Common myeloid progenitor, CD34-positive (primary cell): ENCODE measurements at regions not wholly inside any gene's neighbourhood (a gene's known extent, or its start where the extent isn't known, plus 50 kb on each side); places are given as distances from the start of the nearest gene placed in this dataset.

Experiments
- CTCF ChIA-PET: fragments of 350-600 bp; sonication (Branson Sonifier 250); formaldehyde crosslinking; loops from one replicate; lab custom pipeline; 2021; ENCODE audit warnings: antibody characterized with exemption; lab: Charles Lee
- POLR2A ChIA-PET: fragments of 350-600 bp; sonication (Branson Sonifier 250); formaldehyde crosslinking; loops from one replicate; lab custom pipeline; 2021; ENCODE audit warnings: antibody characterized with exemption; lab: Charles Lee
- DNase-seq, 3 donors: peaks; one replicate each; pipeline versions ENCODE4 v3.0.0 to v3.0.0-alpha.2; 2013
- H3K27ac ChIP-seq, 2 experiments: 1 replicate in 1 of 2; 2 replicates in 1 of 2; pipeline ENCODE4 v1.7.0; 2013; ENCODE audit warnings: inconsistent platforms in 2 of 2, low read length in 2 of 2, mild to moderate bottlenecking in 2 of 2, low read depth in 1 of 2, moderate library complexity in 1 of 2; ENCODE audit not compliant: severe bottlenecking in 2 of 2, insufficient read depth in 1 of 2, poor library complexity in 1 of 2
- H3K27me3 ChIP-seq, 5 experiments: replicated peaks in 2 of 5; 1 replicate in 3 of 5; 2 replicates in 2 of 5; pipeline versions ENCODE4 v1.6.1 to v1.7.0; 2013; ENCODE audit warnings: low read length in 4 of 5, mild to moderate bottlenecking in 2 of 5, moderate library complexity in 2 of 5, inconsistent platforms in 1 of 5; ENCODE audit not compliant: insufficient read depth in 5 of 5, control insufficient read depth in 4 of 5
- H3K36me3 ChIP-seq, 4 experiments: 1 replicate in 2 of 4; 2 replicates in 2 of 4; pipeline versions ENCODE4 v1.6.1 to v1.7.0; 2013; ENCODE audit warnings: low read length in 3 of 4, control low read depth in 1 of 4, mild to moderate bottlenecking in 1 of 4; ENCODE audit not compliant: control insufficient read depth in 4 of 4, insufficient read depth in 4 of 4
- H3K4me1 ChIP-seq, 4 experiments: 1 replicate in 3 of 4; 2 replicates in 1 of 4; pipeline versions ENCODE4 v1.6.1 to v1.7.1; 2013; ENCODE audit warnings: low read length in 3 of 4, mild to moderate bottlenecking in 3 of 4, control low read depth in 1 of 4, inconsistent platforms in 1 of 4, moderate library complexity in 1 of 4; ENCODE audit not compliant: control insufficient read depth in 4 of 4, insufficient read depth in 4 of 4; ENCODE audit errors: control extremely low read depth in 1 of 4
- H3K4me3 ChIP-seq, 7 experiments: 1 replicate in 4 of 7; 2 replicates in 3 of 7; pipeline versions ENCODE4 v1.5.1 to v1.7.0; 2013; ENCODE audit warnings: mild to moderate bottlenecking in 7 of 7, low read length in 6 of 7, moderate library complexity in 6 of 7, inconsistent platforms in 2 of 7, low read depth in 2 of 7, control low read depth in 1 of 7; ENCODE audit not compliant: insufficient read depth in 4 of 7, control insufficient read depth in 1 of 7; ENCODE audit errors: extremely low read depth in 1 of 7
- H3K9me3 ChIP-seq, 5 experiments: 1 replicate in 4 of 5; 2 replicates in 1 of 5; pipeline versions ENCODE4 v1.6.1 to v1.7.1; 2013; ENCODE audit warnings: low read length in 4 of 5, mild to moderate bottlenecking in 2 of 5, inconsistent platforms in 1 of 5, low read depth in 1 of 5, moderate library complexity in 1 of 5; ENCODE audit not compliant: control insufficient read depth in 4 of 5, insufficient read depth in 2 of 5; ENCODE audit errors: control extremely low read depth in 1 of 5
- WGBS: methylation state at CpG from one replicate; pipeline ENCODE4 v1.1.5; 2013; ENCODE audit not compliant: insufficient coverage; 5-methylcytosine and 5-hydroxymethylcytosine counted together

DNA sequence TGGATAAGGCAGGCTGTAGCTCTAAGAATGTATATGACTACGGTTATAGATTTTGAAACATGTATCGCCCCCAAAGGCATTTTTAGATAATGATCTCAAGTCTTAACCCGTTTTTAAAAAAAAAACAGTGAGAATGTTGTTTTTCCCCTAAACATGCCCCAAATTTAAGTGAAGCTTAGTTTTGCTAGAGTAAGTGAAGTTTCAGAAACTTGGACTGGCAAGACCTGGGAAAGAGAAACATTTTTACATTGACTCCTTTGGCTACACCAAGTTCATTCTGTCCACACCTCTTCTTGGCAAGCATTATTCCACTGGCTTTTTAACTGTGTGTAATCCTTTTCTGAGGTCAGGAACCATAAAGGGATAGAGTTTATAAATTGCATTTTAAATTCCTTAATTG is 216.7 kb upstream of the CELF2 start:
- no CpG with 5 or more reads among the region's 3 CpGs for WGBS
- H3K36me3 ChIP-seq: no peaks in the 10 kb centered on the region
- ChIA-PET POLR2A (no interaction called here), CTCF (no interaction called here)
- no peak for DNase-seq
- no peak overlapping the region for H3K27ac ChIP-seq
- peaks cover 0 to 4% (median 0%) of the 10 kb centered on the region in 5 experiments for H3K9me3 ChIP-seq
- no peak overlapping the region for H3K4me3 ChIP-seq
- H3K27me3 ChIP-seq: peaks cover 0 to 3% (median 0%) of the 10 kb centered on the region in 5 experiments
- no peaks in the 10 kb centered on the region for H3K4me1 ChIP-seq

DNA sequence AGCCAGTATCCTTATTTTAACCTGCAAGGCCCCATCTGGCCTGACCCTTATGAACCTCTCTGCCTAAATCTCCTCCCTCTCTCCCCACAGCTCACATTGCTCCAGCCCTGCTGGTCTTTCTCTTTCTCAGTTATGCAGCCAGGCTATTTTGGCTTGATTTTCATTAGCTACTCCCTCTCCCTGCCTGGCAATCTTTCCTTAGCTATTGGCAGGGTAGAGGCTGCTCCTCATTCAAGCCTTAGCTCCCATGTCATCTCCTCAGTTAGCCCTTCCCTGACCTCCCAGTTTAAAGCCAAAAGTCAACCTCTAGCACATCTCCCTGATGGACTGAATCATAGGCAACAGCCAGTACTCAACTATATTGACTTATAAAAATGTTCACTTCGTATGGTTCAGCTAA is 214.4 kb upstream of the CELF2 start:
- peaks cover 0 to 4% (median 0%) of the 10 kb centered on the region in 5 experiments for H3K9me3 ChIP-seq
- DNase-seq: no peak
- H3K27me3 ChIP-seq: no peaks in the 10 kb centered on the region
- H3K27ac ChIP-seq: no peak overlapping the region
- WGBS: no CpG with 5 or more reads among the region's 1 CpG
- CTCF ChIA-PET: no interaction called here
- no peaks in the 10 kb centered on the region for H3K36me3 ChIP-seq
- H3K4me3 ChIP-seq: no peak overlapping the region
- no peaks in the 10 kb centered on the region for H3K4me1 ChIP-seq
- POLR2A ChIA-PET: no interaction called here

DNA sequence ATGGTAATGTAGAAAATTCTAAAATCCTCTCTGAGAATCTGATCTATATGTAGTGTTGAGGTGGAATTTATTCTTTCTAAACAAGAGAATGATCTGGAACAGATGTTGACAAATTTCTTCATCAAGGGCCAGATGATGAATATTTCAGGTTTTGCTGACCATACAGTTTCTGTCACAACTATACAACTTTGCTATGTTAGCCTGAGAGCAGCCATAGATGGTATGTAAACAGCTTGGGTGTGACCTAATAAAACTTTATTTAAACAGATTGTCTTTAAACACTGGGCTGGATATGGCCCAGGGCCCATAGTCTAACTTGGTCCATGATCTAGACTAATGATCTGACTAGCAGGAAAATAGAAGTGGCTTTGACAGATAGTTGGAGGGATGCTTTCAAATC is 213.6 kb upstream of the CELF2 start:
- DNase-seq: no peak
- no peak overlapping the region for H3K27ac ChIP-seq
- H3K9me3 ChIP-seq: peaks cover 0 to 4% (median 0%) of the 10 kb centered on the region in 5 experiments
- no peaks in the 10 kb centered on the region for H3K27me3 ChIP-seq
- no peak overlapping the region for H3K4me3 ChIP-seq
- H3K4me1 ChIP-seq: no peaks in the 10 kb centered on the region
- CTCF ChIA-PET: no interaction called here
- no peaks in the 10 kb centered on the region for H3K36me3 ChIP-seq
- POLR2A ChIA-PET: no interaction called here

DNA sequence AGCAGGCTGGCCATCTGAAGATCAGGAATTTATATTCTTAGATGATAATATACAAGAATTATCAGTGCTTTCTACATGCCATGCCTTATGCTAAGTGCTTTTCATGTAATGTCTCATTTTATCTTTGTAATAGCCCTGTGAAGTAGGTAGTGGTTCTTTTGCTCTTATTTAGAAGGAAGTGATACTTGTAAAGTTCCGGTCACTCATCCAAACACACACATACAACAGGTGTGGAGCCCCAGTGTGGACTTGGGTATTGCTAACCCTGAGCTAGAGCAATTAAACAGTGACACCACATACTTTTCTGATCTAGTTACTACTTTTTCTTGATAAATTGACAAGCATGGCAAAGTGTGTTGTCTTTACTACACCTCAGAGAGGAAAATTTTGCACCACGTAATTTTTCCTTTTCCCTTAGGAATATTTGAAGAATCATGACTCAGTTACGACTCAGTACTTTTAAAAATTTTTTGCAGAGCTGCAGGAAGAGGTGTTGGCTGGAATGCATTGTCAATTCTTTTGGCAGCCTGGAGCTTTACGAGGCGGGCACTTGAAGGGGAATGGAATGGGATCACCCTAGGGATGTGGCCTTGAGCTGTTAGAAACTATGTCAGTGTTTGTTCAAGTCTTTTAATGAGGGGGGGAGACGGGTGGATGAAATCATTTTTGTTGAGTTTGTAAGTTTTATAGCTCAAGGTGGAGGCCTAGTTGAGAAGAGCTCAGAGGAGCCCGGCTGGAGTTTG is 212.5 kb upstream of the CELF2 start:
- Histone ChIP-seq H3K27ac (no peak overlapping the region), H3K9me3 (peaks cover 0 to 4% (median 0%) of the 10 kb centered on the region in 5 experiments), H3K27me3 (no peaks in the 10 kb centered on the region), H3K4me1 (no peaks in the 10 kb centered on the region), H3K36me3 (no peaks in the 10 kb centered on the region), H3K4me3 (no peak overlapping the region)
- CTCF ChIA-PET: interaction anchor here (0.7 kb wide), 1 partner anchor 1421 kb away, joined by 3 read pairs; no protein-coding TSS in a partner anchor
- POLR2A ChIA-PET: no interaction called here
- no peak for DNase-seq
- 98% methylated on average over 7 of the region's 7 CpGs for WGBS

DNA sequence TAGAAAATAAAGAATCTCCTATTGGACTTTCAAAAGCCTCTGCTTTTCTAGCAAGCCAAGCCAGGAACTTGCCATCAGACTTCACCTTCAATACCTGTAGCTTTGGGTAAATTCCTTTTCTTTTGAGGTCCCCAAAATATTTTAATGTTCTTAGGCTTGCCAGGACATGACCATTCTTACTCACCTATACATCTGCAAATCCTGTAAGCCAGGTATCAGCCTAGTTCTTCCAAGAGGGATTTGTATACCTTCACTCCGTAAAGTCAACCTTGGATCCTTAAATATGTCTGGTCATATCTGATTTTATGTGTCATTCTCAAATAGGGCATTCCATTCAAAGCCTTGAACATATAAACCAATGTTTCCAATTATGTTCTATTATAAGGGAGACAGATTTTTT is 210.6 kb upstream of the CELF2 start:
- no peak overlapping the region for H3K4me3 ChIP-seq
- no peaks in the 10 kb centered on the region for H3K27me3 ChIP-seq
- H3K9me3 ChIP-seq: no peaks in the 10 kb centered on the region
- CTCF ChIA-PET: no interaction called here
- POLR2A ChIA-PET: no interaction called here
- WGBS: no CpG with 5 or more reads among the region's 1 CpG
- no peaks in the 10 kb centered on the region for H3K4me1 ChIP-seq
- H3K36me3 ChIP-seq: no peaks in the 10 kb centered on the region
- no peak for DNase-seq
- no peak overlapping the region for H3K27ac ChIP-seq

DNA sequence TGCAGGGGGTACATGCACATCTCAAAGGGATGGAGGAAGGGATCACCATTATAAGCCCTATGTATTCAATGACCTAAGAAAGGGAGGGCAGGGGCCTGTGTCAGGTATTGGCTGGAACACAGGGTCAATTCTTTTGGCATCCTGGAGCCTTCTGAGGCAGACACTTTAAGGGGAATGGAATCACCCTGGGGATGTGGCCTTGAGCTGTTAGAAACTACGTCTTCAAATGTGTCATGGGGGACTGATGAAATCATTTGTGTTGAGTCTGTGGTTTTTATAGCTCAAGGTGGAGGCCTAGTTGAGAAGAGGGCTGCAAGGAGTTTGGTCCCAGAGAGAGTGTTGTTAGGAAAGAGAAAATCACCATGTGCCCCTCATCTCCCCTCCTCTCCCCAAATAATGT is 206.1 kb upstream of the CELF2 start:
- Histone ChIP-seq H3K4me3 (no peak overlapping the region), H3K27me3 (no peaks in the 10 kb centered on the region), H3K9me3 (no peaks in the 10 kb centered on the region), H3K4me1 (no peaks in the 10 kb centered on the region), H3K36me3 (no peaks in the 10 kb centered on the region), H3K27ac (no peak overlapping the region)
- DNase-seq: no peak
- ChIA-PET CTCF (no interaction called here), POLR2A (no interaction called here)
- no CpG with 5 or more reads among the region's 1 CpG for WGBS

DNA sequence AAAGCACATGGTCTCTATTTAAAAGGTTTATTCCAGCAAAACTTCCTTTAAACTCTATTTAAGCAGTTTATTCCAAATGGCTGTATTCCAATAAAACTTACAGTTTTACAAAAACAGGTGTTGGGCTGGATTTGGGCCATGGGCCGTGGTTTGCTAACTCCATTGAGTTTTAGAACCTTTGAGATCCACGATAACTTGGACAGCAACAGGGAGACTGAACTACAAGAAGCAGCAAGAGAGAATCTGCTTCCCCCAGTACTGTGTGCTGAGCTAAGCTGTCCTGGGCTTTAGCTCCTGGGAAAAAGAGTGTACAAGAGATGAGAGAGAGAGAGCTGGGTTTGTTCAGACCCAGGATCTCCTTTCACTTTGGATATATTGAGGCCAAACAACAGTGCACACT is 204.0 kb upstream of the CELF2 start:
- H3K27me3 ChIP-seq: no peaks in the 10 kb centered on the region
- ChIA-PET CTCF (no interaction called here), POLR2A (no interaction called here)
- no peaks in the 10 kb centered on the region for H3K36me3 ChIP-seq
- no peaks in the 10 kb centered on the region for H3K4me1 ChIP-seq
- no peak overlapping the region for H3K27ac ChIP-seq
- no peak for DNase-seq
- no peak overlapping the region for H3K4me3 ChIP-seq
- WGBS: 100% methylated on average over 2 of the region's 2 CpGs
- H3K9me3 ChIP-seq: no peaks in the 10 kb centered on the region
